ENCODE measurements at regions not wholly inside any gene's neighbourhood (a gene's known extent, or its start where the extent isn't known, plus 50 kb on each side); places are given as distances from the start of the nearest gene placed in this dataset.
"Not testable (repeated sequence)": the region's sequence is repeated elsewhere in the genome, so short reads cannot be mapped to it uniquely, and the experiment has no call there.

DNA sequence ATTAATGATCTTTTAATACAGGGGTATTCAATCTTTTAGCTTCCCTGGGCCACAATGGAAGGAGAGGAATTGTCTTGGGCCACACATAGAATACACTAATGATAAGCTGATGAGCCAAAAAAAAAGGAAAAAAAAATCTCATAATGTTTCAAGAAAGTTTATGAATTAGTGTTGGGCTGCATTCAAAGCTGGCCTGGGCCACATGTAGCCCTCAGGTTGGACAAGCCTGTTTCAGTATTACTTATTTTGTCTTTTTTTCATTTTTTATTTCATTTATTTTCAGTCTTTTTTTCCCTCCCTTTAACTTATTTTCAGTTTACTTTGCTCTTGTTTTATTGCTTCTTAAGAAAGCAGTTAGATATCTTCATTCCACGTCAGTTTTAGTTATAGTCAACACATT lies 2171.8 kb upstream of the DEFB115 start:
- dilution Hi-C loops (cut with MboI; ENCODE audit: extremely low pct_ligation_motif_present, low sequenced_read_pairs), result no loop called here
- no peak for DNase-seq (ENCODE audit: low read depth, low spot score)
- H3K4me2 ChIP-seq (ENCODE audit: insufficient read depth, low read length), result no peak overlapping the region
- no peaks in the 10 kb centered on the region for H3K36me3 ChIP-seq (ENCODE audit: control insufficient read depth in 2 of 2, extremely low read depth in 1 of 2, insufficient read depth in 2 of 2, low read length in 2 of 2)
- H4K20me1 ChIP-seq (replicated peaks; ENCODE audit: control insufficient read depth, extremely low read depth, insufficient read depth, low read length), result no peaks in the 10 kb centered on the region
- H3K27ac ChIP-seq (ENCODE audit: insufficient read depth, low read depth, low read length), result no peak overlapping the region
- H3K27me3 ChIP-seq (ENCODE audit: control insufficient read depth in 2 of 2, insufficient read depth in 2 of 2, low read length in 2 of 2), result no peaks in the 10 kb centered on the region
- intact Hi-C loops (cut with micrococcal nuclease), result no loop called here
- no TSS peak for BruUV-seq (replicated peaks)
- ChIA-PET POLR2A (no interaction called here), CTCF (no interaction called here)
- H3K79me2 ChIP-seq (ENCODE audit: control insufficient read depth, insufficient read depth, low read length), result no peaks in the 10 kb centered on the region
- no peak overlapping the region for H3K9ac ChIP-seq (replicated peaks; ENCODE audit: extremely low read depth, insufficient read depth, low read length)
- no peak overlapping the region for H2AFZ ChIP-seq (ENCODE audit: low read depth, low read length)
- no peak for FAIRE-seq
- no peaks in the 10 kb centered on the region for H3K4me1 ChIP-seq (ENCODE audit: control insufficient read depth, extremely low read depth, insufficient read depth, low read length)
- H3K9me3 ChIP-seq (replicated peaks; ENCODE audit: control insufficient read depth, insufficient read depth, low read length), result peaks cover 8% of the 10 kb centered on the region
- H3K9me1 ChIP-seq (replicated peaks; ENCODE audit: control insufficient read depth, extremely low read depth, insufficient read depth, low read length), result no peaks in the 10 kb centered on the region
- TF ChIP-seq MYC (IDR thresholded peaks at IDR 0.05; ENCODE audit: low read depth, low read length) (no peak), POLR2AphosphoS5 (IDR thresholded peaks at IDR 0.05; ENCODE audit: insufficient read depth, low read depth, low read length) (no peak)
- no peak overlapping the region for H3K4me3 ChIP-seq (replicated peaks in 1 of 3; ENCODE audit: insufficient read depth in 1 of 3, low read depth in 1 of 3, low read length in 3 of 3)

- H3K79me2 ChIP-seq (ENCODE audit: control insufficient read depth, insufficient read depth, low read length); H2AFZ ChIP-seq (ENCODE audit: low read depth, low read length); DNase-seq (ENCODE audit: low read depth, low spot score); H3K9ac ChIP-seq (replicated peaks; ENCODE audit: extremely low read depth, insufficient read depth, low read length); H3K27me3 ChIP-seq (ENCODE audit: control insufficient read depth in 2 of 2, insufficient read depth in 2 of 2, low read length in 2 of 2); H3K36me3 ChIP-seq (ENCODE audit: control insufficient read depth in 2 of 2, extremely low read depth in 1 of 2, insufficient read depth in 2 of 2, low read length in 2 of 2); H3K9me1 ChIP-seq (replicated peaks; ENCODE audit: control insufficient read depth, extremely low read depth, insufficient read depth, low read length); intact Hi-C loops (cut with micrococcal nuclease); dilution Hi-C loops (cut with MboI; ENCODE audit: extremely low pct_ligation_motif_present, low sequenced_read_pairs); POLR2A ChIA-PET; H4K20me1 ChIP-seq (replicated peaks; ENCODE audit: control insufficient read depth, extremely low read depth, insufficient read depth, low read length); H3K9me3 ChIP-seq (replicated peaks; ENCODE audit: control insufficient read depth, insufficient read depth, low read length); FAIRE-seq; H3K4me2 ChIP-seq (ENCODE audit: insufficient read depth, low read length); BruUV-seq (replicated peaks); H3K4me3 ChIP-seq (replicated peaks in 1 of 3; ENCODE audit: insufficient read depth in 1 of 3, low read depth in 1 of 3, low read length in 3 of 3); CTCF ChIA-PET; H3K4me1 ChIP-seq (ENCODE audit: control insufficient read depth, extremely low read depth, insufficient read depth, low read length); H3K27ac ChIP-seq (ENCODE audit: insufficient read depth, low read depth, low read length): not testable (repeated sequence)
Observed at GRCh38 chr20:29086145-29086718, 2171.2 kb upstream of the DEFB115 start.

All from endothelial cell of umbilical vein (primary cell).